IMR-90 (cell line): ENCODE measurements at regions not wholly inside any gene's neighbourhood (a gene's known extent, or its start where the extent isn't known, plus 50 kb on each side); places are given as distances from the start of the nearest gene placed in this dataset.

ENCODE experiments used
- ATAC-seq: fragments of 200-7000 bp; cut with Tn5 transposase; 2 replicates; pipeline ENCODE4 v1.9.1; 2020; ENCODE audit warnings: low read depth, mild to moderate bottlenecking, moderate library complexity
- BruUV-seq: library from RNA; stranded (reverse); fragments of 400-500 nt; replicated peaks from 2 replicates; lab custom pipeline; 2021; lab: Mats Ljungman, UMichigan
- CTCF ChIA-PET: fragments of 300-600 bp; formaldehyde crosslinking; extraction: SDS; loops from one replicate; lab custom pipeline; 2021; ENCODE audit warnings: antibody characterized with exemption; lab: Yijun Ruan, JAX
- POLR2A ChIA-PET: fragments of 300-600 bp; sonication (Branson Sonifier 250); formaldehyde crosslinking; loops from one replicate; lab custom pipeline; 2022; ENCODE audit warnings: antibody characterized with exemption; ENCODE audit not compliant: unreplicated experiment; lab: Charles Lee
- DNase-seq: peaks from one replicate; pipeline ENCODE4 v3.0.0; 2013
- H2AFZ ChIP-seq: replicated peaks from 2 replicates; pipeline ENCODE3; 2013; ENCODE audit warnings: low read length, mild to moderate bottlenecking; ENCODE audit not compliant: poor library complexity
- H2AK5ac ChIP-seq: 2 replicates; pipeline ENCODE4 v1.6.1; 2013; ENCODE audit warnings: low read depth, low read length, inconsistent platforms
- H2AK9ac ChIP-seq: replicated peaks from 2 replicates; pipeline ENCODE3; 2013; ENCODE audit warnings: mild to moderate bottlenecking, low read depth, low read length, moderate library complexity; ENCODE audit not compliant: poor library complexity
- H2BK120ac ChIP-seq: 2 replicates; pipeline ENCODE4 v1.6.1; 2013; ENCODE audit warnings: low read depth, low read length, inconsistent platforms
- H2BK15ac ChIP-seq: 3 replicates; pipeline ENCODE4 v1.6.1; 2013; ENCODE audit warnings: low read depth, low read length, inconsistent platforms
- H2BK20ac ChIP-seq: 2 replicates; pipeline ENCODE4 v1.6.1; 2013; ENCODE audit warnings: low read depth, mild to moderate bottlenecking, inconsistent platforms, low read length, moderate library complexity
- H2BK5ac ChIP-seq: 2 replicates; pipeline ENCODE4 v1.6.1; 2013; ENCODE audit warnings: mild to moderate bottlenecking, low read depth, low read length, inconsistent platforms; ENCODE audit not compliant: poor library complexity, severe bottlenecking
- H3K14ac ChIP-seq: replicated peaks from 2 replicates; pipeline ENCODE4 v1.6.1; 2013; ENCODE audit warnings: low read depth, low read length, inconsistent platforms
- H3K18ac ChIP-seq: 2 replicates; pipeline ENCODE4 v1.6.1; 2013; ENCODE audit warnings: low read depth, low read length, control low read depth
- H3K23ac ChIP-seq: 2 replicates; pipeline ENCODE4 v1.6.1; 2013; ENCODE audit warnings: low read depth, low read length, inconsistent platforms
- H3K27ac ChIP-seq: 2 replicates; pipeline ENCODE4 v1.5.1; 2013; ENCODE audit warnings: mild to moderate bottlenecking, control low read depth, low read length; ENCODE audit not compliant: insufficient read depth
- H3K27me3 ChIP-seq: 2 replicates; pipeline ENCODE4 v1.6.1; 2013; ENCODE audit warnings: low read length; ENCODE audit not compliant: control insufficient read depth, insufficient read depth
- H3K36me3 ChIP-seq: 2 replicates; pipeline ENCODE4 v1.6.1; 2013; ENCODE audit warnings: low read length, mixed read lengths; ENCODE audit not compliant: control insufficient read depth, insufficient read depth
- H3K4ac ChIP-seq: 2 replicates; pipeline ENCODE4 v1.6.1; 2013; ENCODE audit warnings: low read depth, low read length, inconsistent platforms
- H3K4me1 ChIP-seq: 2 replicates; pipeline ENCODE4 v1.6.1; 2013; ENCODE audit warnings: low read length, mixed read lengths; ENCODE audit not compliant: control insufficient read depth, insufficient read depth
- H3K4me2 ChIP-seq: 2 replicates; pipeline ENCODE4 v1.6.1; 2013; ENCODE audit warnings: low read depth, mild to moderate bottlenecking, control low read depth, low read length, moderate library complexity
- H3K4me3 ChIP-seq: 2 replicates; pipeline ENCODE4 v1.5.1; 2013; ENCODE audit warnings: low read depth, mild to moderate bottlenecking, control low read depth, low read length, moderate library complexity; ENCODE audit not compliant: insufficient read depth
- H3K56ac ChIP-seq: 2 replicates; pipeline ENCODE4 v1.6.1; 2013; ENCODE audit warnings: low read length, inconsistent platforms; ENCODE audit not compliant: insufficient read depth; ENCODE audit errors: extremely low read depth
- H3K79me1 ChIP-seq, 2 experiments: 2 replicates each; pipeline ENCODE4 v1.6.1; 2013; ENCODE audit warnings: low read length in 2 of 2, inconsistent platforms in 1 of 2, low read depth in 1 of 2
- H3K9ac ChIP-seq: 2 replicates; pipeline ENCODE4 v1.6.1; 2013; ENCODE audit warnings: low read depth, low read length, control low read depth
- H3K9me1 ChIP-seq: 2 replicates; pipeline ENCODE4 v1.6.1; 2013; ENCODE audit warnings: low read length, inconsistent platforms; ENCODE audit not compliant: insufficient read depth
- H3K9me3 ChIP-seq: 2 replicates; pipeline ENCODE4 v1.6.1; 2013; ENCODE audit warnings: low read length; ENCODE audit not compliant: control insufficient read depth, insufficient read depth
- H4K20me1 ChIP-seq: 2 replicates; pipeline ENCODE4 v1.6.1; 2013; ENCODE audit warnings: low read length, inconsistent platforms; ENCODE audit not compliant: insufficient read depth
- H4K5ac ChIP-seq: 2 replicates; pipeline ENCODE4 v1.6.1; 2013; ENCODE audit warnings: mild to moderate bottlenecking, low read depth, low read length, control low read depth
- H4K8ac ChIP-seq, 2 experiments: 2 replicates each; pipeline ENCODE4 v1.6.1; 2013; ENCODE audit warnings: low read depth in 2 of 2, low read length in 2 of 2, control low read depth in 1 of 2, inconsistent platforms in 1 of 2
- H4K91ac ChIP-seq: 2 replicates; pipeline ENCODE4 v1.6.1; 2013; ENCODE audit warnings: low read depth, low read length, inconsistent platforms; ENCODE audit not compliant: insufficient read depth
- BHLHE40 ChIP-seq: fragments of 150-350 bp; IDR thresholded peaks from 2 replicates; pipeline ENCODE4 v1.6.1; 2016; ENCODE audit warnings: mild to moderate bottlenecking, low read depth, low read length
- CEBPB ChIP-seq: IDR thresholded peaks from 2 replicates; pipeline ENCODE4 v1.6.1; 2012; ENCODE audit warnings: low read depth, low read length, improper control_type of control experiment
- CTCF ChIP-seq: conservative IDR thresholded peaks from 2 replicates; pipeline ENCODE4 v1.5.1; 2012; ENCODE audit warnings: mild to moderate bottlenecking, low read depth, low read length, improper control_type of control experiment
- FOS ChIP-seq: fragments of 150-350 bp; IDR thresholded peaks from 2 replicates; pipeline ENCODE4 v1.6.1; 2016; ENCODE audit warnings: low read depth, low read length
- MAFK ChIP-seq: IDR thresholded peaks from 2 replicates; pipeline ENCODE4 v1.6.1; 2012; ENCODE audit warnings: low read depth, low read length, improper control_type of control experiment
- MAZ ChIP-seq: IDR thresholded peaks from 2 replicates; pipeline ENCODE4 v1.6.1; 2012; ENCODE audit warnings: low read depth, mild to moderate bottlenecking, low read length, improper control_type of control experiment, moderate library complexity, borderline replicate concordance
- MXI1 ChIP-seq: IDR thresholded peaks from 2 replicates; pipeline ENCODE4 v1.6.1; 2012; ENCODE audit warnings: low read depth, mild to moderate bottlenecking, low read length, moderate library complexity, borderline replicate concordance
- NFE2L2 ChIP-seq: fragments of 150-350 bp; IDR thresholded peaks from 2 replicates; pipeline ENCODE4 v1.6.1; 2016; ENCODE audit warnings: low read depth, mild to moderate bottlenecking, low read length
- POLR2A ChIP-seq: IDR thresholded peaks from 2 replicates; pipeline ENCODE4 v1.6.1; 2012; ENCODE audit warnings: mild to moderate bottlenecking, low read depth, low read length
- RCOR1 ChIP-seq: IDR thresholded peaks from 2 replicates; pipeline ENCODE4 v1.6.1; 2012; ENCODE audit warnings: mild to moderate bottlenecking, low read length, improper control_type of control experiment; ENCODE audit not compliant: insufficient replicate concordance
- RFX5 ChIP-seq: IDR thresholded peaks from 2 replicates; pipeline ENCODE4 v1.8.0; 2012; ENCODE audit warnings: low read depth, mild to moderate bottlenecking, low read length, moderate library complexity
- SMC3 ChIP-seq: fragments of 150-350 bp; IDR thresholded peaks from 2 replicates; pipeline ENCODE4 v1.6.1; 2016; ENCODE audit warnings: low read depth, mild to moderate bottlenecking, antibody characterized with exemption, low read length, moderate library complexity
- WGBS, 2 experiments: methylation state at CpG; one replicate each; pipeline versions ENCODE4 v1.1.5 to v1.1.7; 2013; ENCODE audit warnings: missing lambda C conversion rate in 2 of 2; ENCODE audit not compliant: insufficient read length in 1 of 2; ENCODE audit errors: extremely low coverage in 2 of 2; 5-methylcytosine and 5-hydroxymethylcytosine counted together
- dilution Hi-C: fragments of 300-500 bp; cut with HindIII; formaldehyde crosslinking; loops from one replicate; pipeline ENCODE4 v1.14.3; 2018; ENCODE audit warnings: low sequenced_read_pairs; ENCODE audit not compliant: unreplicated experiment
- in situ Hi-C: fragments of 300-500 bp; cut with MboI; formaldehyde crosslinking; loops from 3 replicates; pipeline ENCODE4 v1.14.3; 2019; ENCODE audit warnings: low sequenced_read_pairs, inconsistent platforms, mixed read lengths
- intact Hi-C: fragments of 100-400 bp; cut with micrococcal nuclease; formaldehyde crosslinking; loops from 2 replicates; pipeline ENCODE4 v1.10.0; 2022
- TF ChIP-seq, protein P1 (sequence below): fragments of 150-350 bp; IDR thresholded peaks from 2 replicates; pipeline ENCODE4 v1.6.1; 2017; ENCODE audit warnings: mild to moderate bottlenecking, antibody characterized with exemption, low read length, low read depth

GRCh38 chr2:208726242-208726641 lies 319.6 kb downstream of the PTH2R start:
- dilution Hi-C loops (no loop called here), intact Hi-C loops (no loop called here), in situ Hi-C loops (no loop called here)
- Histone ChIP-seq H2BK5ac (no peak overlapping the region), H3K79me1 (no peaks in the 10 kb centered on the region), H3K4me2 (no peak overlapping the region), H2AK5ac (no peak overlapping the region), H3K9ac (no peak overlapping the region), H3K9me1 (no peaks in the 10 kb centered on the region), H2BK15ac (no peak overlapping the region), H3K9me3 (peaks cover 4% of the 10 kb centered on the region; the same call in 1 of the 2 replicates), H3K27ac (no peak overlapping the region), H3K23ac (no peak overlapping the region), H3K4ac (no peak overlapping the region), H2BK20ac (no peak overlapping the region), H3K14ac (no peak overlapping the region), H3K36me3 (no peaks in the 10 kb centered on the region), H3K56ac (no peak overlapping the region), H3K27me3 (no peaks in the 10 kb centered on the region), H2AFZ (no peak overlapping the region), H4K20me1 (no peaks in the 10 kb centered on the region), H4K8ac (no peak overlapping the region), H3K4me1 (no peaks in the 10 kb centered on the region), H4K91ac (no peak overlapping the region), H3K18ac (no peak overlapping the region), H4K5ac (no peak overlapping the region), H2AK9ac (no peak overlapping the region), H3K4me3 (no peak overlapping the region), H2BK120ac (no peak overlapping the region)
- no peak for TF ChIP-seq BHLHE40
- no peak for TF ChIP-seq RCOR1
- no peak for TF ChIP-seq CTCF
- TF ChIP-seq, protein P1, sequence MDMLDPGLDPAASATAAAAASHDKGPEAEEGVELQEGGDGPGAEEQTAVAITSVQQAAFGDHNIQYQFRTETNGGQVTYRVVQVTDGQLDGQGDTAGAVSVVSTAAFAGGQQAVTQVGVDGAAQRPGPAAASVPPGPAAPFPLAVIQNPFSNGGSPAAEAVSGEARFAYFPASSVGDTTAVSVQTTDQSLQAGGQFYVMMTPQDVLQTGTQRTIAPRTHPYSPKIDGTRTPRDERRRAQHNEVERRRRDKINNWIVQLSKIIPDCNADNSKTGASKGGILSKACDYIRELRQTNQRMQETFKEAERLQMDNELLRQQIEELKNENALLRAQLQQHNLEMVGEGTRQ, result no peak
- no peak for TF ChIP-seq CEBPB
- TF ChIP-seq MAFK, result no peak
- TF ChIP-seq FOS, result no peak
- TF ChIP-seq SMC3, result no peak
- no peak for TF ChIP-seq MAZ
- TF ChIP-seq MXI1, result no peak
- no peak for TF ChIP-seq RFX5
- no peak for TF ChIP-seq POLR2A
- no peak for TF ChIP-seq NFE2L2
- ChIA-PET POLR2A (no interaction called here), CTCF (no interaction called here)
- WGBS, 2 experiments, result no CpG with 5 or more reads among the region's 3 CpGs
- no peak for ATAC-seq
- no TSS peak for BruUV-seq
- DNase-seq, result no peak
